ENCODE measurements at regions not wholly inside any gene's neighbourhood (a gene's known extent, or its start where the extent isn't known, plus 50 kb on each side); places are given as distances from the start of the nearest gene placed in this dataset.

- 72 to 90% methylated on average over 2 to 3 of the region's 3 CpGs for WGBS, 2 donors (ENCODE audit: low coverage in 1 of 2)
- no peaks in the 10 kb centered on the region for H3K4me1 ChIP-seq
- no peak for TF ChIP-seq EP300 (IDR thresholded peaks at IDR 0.05)
- H3K9me3 ChIP-seq, result no peaks in the 10 kb centered on the region
- no peaks in the 10 kb centered on the region for H3K36me3 ChIP-seq
- ATAC-seq, result no peak
- H3K27ac ChIP-seq, result no peak overlapping the region
- no peak overlapping the region for H3K4me3 ChIP-seq
- no peaks in the 10 kb centered on the region for H3K27me3 ChIP-seq
These were observed 65.6 kb downstream of the PLCE1 start for GRCh38 chr10:94059178-94059883.

GRCh38 chr10:94061026-94061425 is 67.3 kb downstream of the PLCE1 start:
- ATAC-seq, result no peak
- H3K27me3 ChIP-seq, result no peaks in the 10 kb centered on the region
- TF ChIP-seq POLR2AphosphoS5 (IDR thresholded peaks at IDR 0.05) (no peak), CTCF (IDR thresholded peaks at IDR 0.05) (no peak), POLR2A (IDR thresholded peaks at IDR 0.05) (no peak)
- H3K36me3 ChIP-seq, result no peaks in the 10 kb centered on the region
- 100% methylated on average over 1 to 2 of the region's 2 CpGs for WGBS, 2 donors (ENCODE audit: low coverage in 1 of 2)
- no peaks in the 10 kb centered on the region for H3K4me1 ChIP-seq
- no peak overlapping the region for H3K27ac ChIP-seq
- no peaks in the 10 kb centered on the region for H3K9me3 ChIP-seq
- no peak overlapping the region for H3K4me3 ChIP-seq

- H3K9me3 ChIP-seq, result no peaks in the 10 kb centered on the region
- H3K27me3 ChIP-seq, result no peaks in the 10 kb centered on the region
- no peak overlapping the region for H3K4me3 ChIP-seq
- no peak overlapping the region for H3K27ac ChIP-seq
- TF ChIP-seq CTCF (IDR thresholded peaks at IDR 0.05), result no peak
- H3K4me1 ChIP-seq, result no peaks in the 10 kb centered on the region
- 84 to 100% methylated on average over 2 of the region's 2 CpGs for WGBS, 2 donors (ENCODE audit: low coverage in 1 of 2)
- no peaks in the 10 kb centered on the region for H3K36me3 ChIP-seq
- ATAC-seq, result no peak
These were observed 68.9 kb downstream of the PLCE1 start for GRCh38 chr10:94062611-94063010.

- no peaks in the 10 kb centered on the region for H3K36me3 ChIP-seq
- no peak overlapping the region for H3K27ac ChIP-seq
- H3K4me3 ChIP-seq, result no peak overlapping the region
- H3K4me1 ChIP-seq, result no peaks in the 10 kb centered on the region
- 63 to 91% methylated on average over 3 of the region's 3 CpGs for WGBS, 2 donors (ENCODE audit: low coverage in 1 of 2)
- TF ChIP-seq EP300 (IDR thresholded peaks at IDR 0.05), result no peak
- TF ChIP-seq CTCF (IDR thresholded peaks at IDR 0.05), result no peak
- no peak for TF ChIP-seq POLR2A (IDR thresholded peaks at IDR 0.05)
- TF ChIP-seq POLR2AphosphoS5 (IDR thresholded peaks at IDR 0.05), result no peak
- H3K27me3 ChIP-seq, result no peaks in the 10 kb centered on the region
- no peaks in the 10 kb centered on the region for H3K9me3 ChIP-seq
- ATAC-seq, result no peak
These were observed 71.6 kb downstream of the PLCE1 start for GRCh38 chr10:94065362-94065761.

GRCh38 chr10:94065787-94066186 is 72.1 kb downstream of the PLCE1 start:
- no peaks in the 10 kb centered on the region for H3K4me1 ChIP-seq
- ATAC-seq, result no peak
- H3K36me3 ChIP-seq, result no peaks in the 10 kb centered on the region
- H3K27ac ChIP-seq, result no peak overlapping the region
- no peak overlapping the region for H3K4me3 ChIP-seq
- H3K27me3 ChIP-seq, result no peaks in the 10 kb centered on the region
- TF ChIP-seq POLR2AphosphoS5 (IDR thresholded peaks at IDR 0.05), result no peak
- no peak for TF ChIP-seq EP300 (IDR thresholded peaks at IDR 0.05)
- no peak for TF ChIP-seq POLR2A (IDR thresholded peaks at IDR 0.05)
- TF ChIP-seq CTCF (IDR thresholded peaks at IDR 0.05), result no peak
- H3K9me3 ChIP-seq, result no peaks in the 10 kb centered on the region

Data from gastroesophageal sphincter (tissue), 4 donors.